HT-29 (cell line): ENCODE measurements at regions not wholly inside any gene's neighbourhood (a gene's known extent, or its start where the extent isn't known, plus 50 kb on each side); places are given as distances from the start of the nearest gene placed in this dataset.
A peak's percentile ranks its signal among the peaks of the same experiment; 100 is the strongest.
"Not testable (repeated sequence)": the region's sequence is repeated elsewhere in the genome, so short reads cannot be mapped to it uniquely, and the experiment has no call there.

Experiments
- DNase-seq: peaks from one replicate; pipeline ENCODE4 v3.0.0-alpha.2; 2015; ENCODE audit warnings: low spot score

- no peak for DNase-seq
Measured at GRCh38 chr13:71382285-71382684, 484.7 kb downstream of the DACH1 start.

- DNase-seq = no peak
Measured at GRCh38 chr13:71380191-71380590, 486.8 kb downstream of the DACH1 start.

- no peak for DNase-seq
Measured at GRCh38 chr13:71378961-71379905, 487.8 kb downstream of the DACH1 start.

- no peak for DNase-seq
Measured at GRCh38 chr13:71374471-71375049, 492.4 kb downstream of the DACH1 start.

- no peak for DNase-seq
Measured at GRCh38 chr13:71368336-71368735, 498.7 kb downstream of the DACH1 start.

GRCh38 chr13:71360041-71360440 is 507.0 kb downstream of the DACH1 start:
- no peak for DNase-seq

- DNase-seq = peak; percentile 16
Measured at GRCh38 chr13:71359641-71360040, 507.4 kb downstream of the DACH1 start.

GRCh38 chr13:71358218-71358617 is 508.8 kb downstream of the DACH1 start:
- DNase-seq = peak; percentile 41

- DNase-seq = no peak
Measured at GRCh38 chr13:71355010-71355409, 512.0 kb downstream of the DACH1 start.

- no peak for DNase-seq
Measured at GRCh38 chr13:71350886-71351285, 516.1 kb downstream of the DACH1 start.

GRCh38 chr13:71345856-71346255 is 521.1 kb downstream of the DACH1 start:
- not testable (repeated sequence) for DNase-seq

- no peak for DNase-seq
Measured at GRCh38 chr13:71339736-71340135, 527.3 kb downstream of the DACH1 start.

- no peak for DNase-seq
Measured at GRCh38 chr13:71339005-71339404, 528.0 kb downstream of the DACH1 start.

- DNase-seq = no peak
Measured at GRCh38 chr13:71338070-71338469, 528.9 kb downstream of the DACH1 start.

- DNase-seq = no peak
Measured at GRCh38 chr13:71327266-71327665, 539.7 kb downstream of the DACH1 start.

GRCh38 chr13:71325556-71325955 is 541.4 kb downstream of the DACH1 start:
- DNase-seq = no peak

- DNase-seq = no peak
Measured at GRCh38 chr13:71323266-71323665, 543.7 kb downstream of the DACH1 start.

- DNase-seq = peak; percentile 56
Measured at GRCh38 chr13:71320452-71320851, 546.6 kb downstream of the DACH1 start.

GRCh38 chr13:71316792-71317363 is 550.1 kb downstream of the DACH1 start:
- DNase-seq = peak; percentile 14

- DNase-seq = no peak
Measured at GRCh38 chr13:71312923-71313322, 554.1 kb downstream of the DACH1 start.

GRCh38 chr13:71309905-71310304 is 557.1 kb downstream of the DACH1 start:
- DNase-seq = no peak

GRCh38 chr13:71306821-71307220 is 560.2 kb downstream of the DACH1 start:
- DNase-seq = no peak

GRCh38 chr13:71304861-71305260 is 562.1 kb downstream of the DACH1 start:
- DNase-seq = peak; percentile 44
